ENCODE measurements at regions not wholly inside any gene's neighbourhood (a gene's known extent, or its start where the extent isn't known, plus 50 kb on each side); places are given as distances from the start of the nearest gene placed in this dataset.

DNA sequence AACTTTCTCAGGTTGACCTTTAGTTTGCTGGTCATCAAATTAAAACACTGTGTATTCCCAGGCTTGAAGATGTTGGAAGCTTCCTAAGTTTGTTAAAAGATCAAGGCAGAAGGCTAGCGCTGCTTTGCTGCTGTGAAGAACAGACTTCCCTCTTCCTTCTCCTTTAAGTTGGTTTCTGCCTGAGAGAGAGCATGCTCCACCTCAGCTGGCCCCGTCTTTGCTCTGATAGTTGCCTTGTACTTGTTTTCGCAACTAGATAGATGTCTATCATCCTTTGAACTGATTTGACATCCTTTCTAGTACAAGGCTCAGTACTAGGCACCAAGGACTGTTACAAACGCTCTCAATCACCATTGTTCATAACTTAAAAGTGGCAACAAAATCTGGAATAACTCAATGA is 177.8 kb upstream of the MKLN1 start:
- Histone ChIP-seq H3K27ac (ENCODE audit: control insufficient read depth, insufficient read depth, low read length) (no peak overlapping the region), H3K36me3 (ENCODE audit: control insufficient read depth in 2 of 2, extremely low read depth in 1 of 2, insufficient read depth in 2 of 2, low read length in 2 of 2) (no peaks in the 10 kb centered on the region), H4K20me1 (ENCODE audit: control insufficient read depth, extremely low read depth, insufficient read depth, low read length) (no peaks in the 10 kb centered on the region), H3K27me3 (ENCODE audit: control insufficient read depth, extremely low read depth, insufficient read depth, low read length) (no peaks in the 10 kb centered on the region), H3K4me1 (ENCODE audit: control insufficient read depth, extremely low read depth, insufficient read depth, low read length) (peaks cover 12% of the 10 kb centered on the region), H3K4me3 (ENCODE audit: control insufficient read depth in 2 of 3, extremely low read depth in 1 of 3, insufficient read depth in 2 of 3, low read depth in 1 of 3, low read length in 3 of 3) (no peak overlapping the region), H3K9ac (ENCODE audit: control insufficient read depth, extremely low read depth, insufficient read depth, low read length) (no peak overlapping the region), H3K9me1 (ENCODE audit: control insufficient read depth, extremely low read depth, insufficient read depth, low read length) (no peaks in the 10 kb centered on the region), H3K9me3 (ENCODE audit: control insufficient read depth, low read depth, low read length) (no peaks in the 10 kb centered on the region), H3K79me2 (ENCODE audit: control insufficient read depth, insufficient read depth, low read length) (no peaks in the 10 kb centered on the region), H3K4me2 (ENCODE audit: control insufficient read depth, extremely low read depth, insufficient read depth, low read depth, low read length) (no peak overlapping the region), H2AFZ (ENCODE audit: control insufficient read depth, low read length) (no peak overlapping the region)
- DNase-seq (ENCODE audit: low read depth, low spot score), result no peak
- FAIRE-seq, result no peak
- dilution Hi-C loops (cut with MboI; ENCODE audit: extremely low pct_ligation_motif_present, low sequenced_read_pairs), result no loop called here
- TF ChIP-seq, protein P1, sequence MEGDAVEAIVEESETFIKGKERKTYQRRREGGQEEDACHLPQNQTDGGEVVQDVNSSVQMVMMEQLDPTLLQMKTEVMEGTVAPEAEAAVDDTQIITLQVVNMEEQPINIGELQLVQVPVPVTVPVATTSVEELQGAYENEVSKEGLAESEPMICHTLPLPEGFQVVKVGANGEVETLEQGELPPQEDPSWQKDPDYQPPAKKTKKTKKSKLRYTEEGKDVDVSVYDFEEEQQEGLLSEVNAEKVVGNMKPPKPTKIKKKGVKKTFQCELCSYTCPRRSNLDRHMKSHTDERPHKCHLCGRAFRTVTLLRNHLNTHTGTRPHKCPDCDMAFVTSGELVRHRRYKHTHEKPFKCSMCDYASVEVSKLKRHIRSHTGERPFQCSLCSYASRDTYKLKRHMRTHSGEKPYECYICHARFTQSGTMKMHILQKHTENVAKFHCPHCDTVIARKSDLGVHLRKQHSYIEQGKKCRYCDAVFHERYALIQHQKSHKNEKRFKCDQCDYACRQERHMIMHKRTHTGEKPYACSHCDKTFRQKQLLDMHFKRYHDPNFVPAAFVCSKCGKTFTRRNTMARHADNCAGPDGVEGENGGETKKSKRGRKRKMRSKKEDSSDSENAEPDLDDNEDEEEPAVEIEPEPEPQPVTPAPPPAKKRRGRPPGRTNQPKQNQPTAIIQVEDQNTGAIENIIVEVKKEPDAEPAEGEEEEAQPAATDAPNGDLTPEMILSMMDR (optimal IDR thresholded peaks at IDR 0.05 in 1 of 3, IDR thresholded peaks at IDR 0.05 in 1 of 3, conservative IDR thresholded peaks at IDR 0.05 in 1 of 3; ENCODE audit: extremely low read depth in 1 of 3, insufficient read depth in 2 of 3, low read length in 3 of 3), result no peak
- TF ChIP-seq EZH2 (IDR thresholded peaks at IDR 0.05; ENCODE audit: low read length), result no peak

DNA sequence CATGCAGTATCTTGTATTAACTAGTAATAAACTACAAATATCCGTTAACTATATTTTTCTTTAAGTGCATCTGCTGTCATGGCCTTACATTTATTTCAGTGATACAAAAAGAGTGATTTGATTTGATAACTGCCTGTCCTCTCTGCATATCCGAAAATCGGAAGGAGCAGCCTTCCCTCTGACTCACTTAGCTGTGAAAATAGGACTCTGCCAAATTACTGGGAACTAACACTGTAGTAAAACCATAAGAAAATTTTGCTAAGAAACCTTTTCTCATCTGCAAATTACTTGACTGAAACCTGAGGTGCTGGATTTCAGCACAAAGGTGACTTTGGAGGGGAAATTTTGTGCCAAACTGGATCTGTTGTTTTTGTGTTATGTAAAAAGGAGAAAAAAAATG is 176.6 kb upstream of the MKLN1 start:
- no peak for DNase-seq (ENCODE audit: low read depth, low spot score)
- FAIRE-seq, result no peak
- H3K27ac ChIP-seq (ENCODE audit: control insufficient read depth, insufficient read depth, low read length), result no peak overlapping the region
- no peaks in the 10 kb centered on the region for H3K79me2 ChIP-seq (ENCODE audit: control insufficient read depth, insufficient read depth, low read length)
- no peaks in the 10 kb centered on the region for H4K20me1 ChIP-seq (ENCODE audit: control insufficient read depth, extremely low read depth, insufficient read depth, low read length)
- H3K4me1 ChIP-seq (ENCODE audit: control insufficient read depth, extremely low read depth, insufficient read depth, low read length), result peaks cover 11% of the 10 kb centered on the region
- dilution Hi-C loops (cut with MboI; ENCODE audit: extremely low pct_ligation_motif_present, low sequenced_read_pairs), result no loop called here
- no peak overlapping the region for H3K9ac ChIP-seq (ENCODE audit: control insufficient read depth, extremely low read depth, insufficient read depth, low read length)
- H3K4me3 ChIP-seq (ENCODE audit: control insufficient read depth in 2 of 3, extremely low read depth in 1 of 3, insufficient read depth in 2 of 3, low read depth in 1 of 3, low read length in 3 of 3), result no peak overlapping the region
- TF ChIP-seq EZH2 (IDR thresholded peaks at IDR 0.05; ENCODE audit: low read length), result no peak
- TF ChIP-seq, protein P1 (optimal IDR thresholded peaks at IDR 0.05 in 1 of 3, IDR thresholded peaks at IDR 0.05 in 1 of 3, conservative IDR thresholded peaks at IDR 0.05 in 1 of 3; ENCODE audit: extremely low read depth in 1 of 3, insufficient read depth in 2 of 3, low read length in 3 of 3), result no peak
- no peaks in the 10 kb centered on the region for H3K9me3 ChIP-seq (ENCODE audit: control insufficient read depth, low read depth, low read length)
- no peak overlapping the region for H3K4me2 ChIP-seq (ENCODE audit: control insufficient read depth, extremely low read depth, insufficient read depth, low read depth, low read length)
- H3K27me3 ChIP-seq (ENCODE audit: control insufficient read depth, extremely low read depth, insufficient read depth, low read length), result no peaks in the 10 kb centered on the region
- H3K9me1 ChIP-seq (ENCODE audit: control insufficient read depth, extremely low read depth, insufficient read depth, low read length), result no peaks in the 10 kb centered on the region
- H3K36me3 ChIP-seq (ENCODE audit: control insufficient read depth in 2 of 2, extremely low read depth in 1 of 2, insufficient read depth in 2 of 2, low read length in 2 of 2), result no peaks in the 10 kb centered on the region
- no peak overlapping the region for H2AFZ ChIP-seq (ENCODE audit: control insufficient read depth, low read length)

Data from keratinocyte (primary cell).